ENCODE measurements at regions not wholly inside any gene's neighbourhood (a gene's known extent, or its start where the extent isn't known, plus 50 kb on each side); places are given as distances from the start of the nearest gene placed in this dataset.
"Not testable (repeated sequence)": the region's sequence is repeated elsewhere in the genome, so short reads cannot be mapped to it uniquely, and the experiment has no call there.

GRCh38 chr12:67099858-67100257, 169.3 kb upstream of the CAND1 start:
- in situ Hi-C loops (cut with MboI; ENCODE audit: low pct_unique_long_range_greater_than_20kb, low sequenced_read_pairs, unreplicated experiment) = no loop called here
- TF ChIP-seq CTCF (IDR thresholded peaks at IDR 0.05; ENCODE audit: extremely low read depth, insufficient read depth, missing control alignments) = no peak
- no peak for DNase-seq (ENCODE audit: low spot score)

DNA sequence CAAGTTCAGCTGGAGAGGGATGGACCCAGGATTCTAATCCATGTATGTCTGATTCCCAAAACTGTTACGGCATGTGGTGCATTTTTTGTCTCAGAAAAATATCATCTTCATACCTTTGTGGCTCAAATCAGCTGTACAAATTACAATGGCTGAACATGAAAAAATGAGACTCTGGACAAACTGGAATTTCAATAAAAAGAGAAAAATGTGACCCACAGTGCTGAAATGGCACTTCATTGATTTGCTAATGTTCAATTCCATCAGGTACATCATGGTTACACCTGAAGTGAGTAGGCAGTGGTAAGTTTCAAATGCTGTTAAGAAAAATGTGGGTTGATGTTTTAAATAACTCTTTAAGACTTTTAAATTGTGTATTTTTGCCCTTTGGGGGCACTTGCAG, 165.6 kb upstream of the CAND1 start:
- in situ Hi-C loops (cut with MboI; ENCODE audit: low pct_unique_long_range_greater_than_20kb, low sequenced_read_pairs, unreplicated experiment) = no loop called here
- TF ChIP-seq CTCF (IDR thresholded peaks at IDR 0.05; ENCODE audit: extremely low read depth, insufficient read depth, missing control alignments) = no peak

DNA sequence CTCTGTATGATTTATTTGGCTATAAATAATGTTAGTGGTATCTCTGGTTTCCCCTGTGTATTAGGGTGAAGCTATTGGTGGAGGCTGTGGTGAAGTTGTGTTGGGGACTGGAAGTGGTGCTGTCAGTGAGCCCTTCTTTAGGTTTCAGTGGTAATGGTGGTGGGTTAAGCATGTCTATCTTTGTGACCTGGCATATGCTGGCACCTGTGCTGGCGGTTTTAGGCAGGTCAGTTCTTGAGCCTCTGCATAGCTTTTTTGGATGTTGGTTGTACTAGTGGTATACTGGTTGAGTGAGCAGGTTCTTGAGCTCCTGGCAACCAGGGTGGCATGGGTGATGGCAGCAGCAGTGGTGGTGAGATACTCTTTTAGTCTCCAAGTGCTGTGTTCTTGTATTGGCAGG, 161.9 kb upstream of the CAND1 start:
- no peak for TF ChIP-seq CTCF (IDR thresholded peaks at IDR 0.05; ENCODE audit: extremely low read depth, insufficient read depth, missing control alignments)
- DNase-seq (ENCODE audit: low spot score) = no peak
- in situ Hi-C loops (cut with MboI; ENCODE audit: low pct_unique_long_range_greater_than_20kb, low sequenced_read_pairs, unreplicated experiment) = no loop called here

More for the DNA sequence above, 165.6 kb upstream of the CAND1 start:
- DNase-seq (ENCODE audit: low spot score) = no peak

GRCh38 chr12:67107751-67108269, 161.3 kb upstream of the CAND1 start:
- in situ Hi-C loops (cut with MboI; ENCODE audit: low pct_unique_long_range_greater_than_20kb, low sequenced_read_pairs, unreplicated experiment) = no loop called here
- TF ChIP-seq CTCF (IDR thresholded peaks at IDR 0.05; ENCODE audit: extremely low read depth, insufficient read depth, missing control alignments) = no peak
- no peak for DNase-seq (ENCODE audit: low spot score)

DNA sequence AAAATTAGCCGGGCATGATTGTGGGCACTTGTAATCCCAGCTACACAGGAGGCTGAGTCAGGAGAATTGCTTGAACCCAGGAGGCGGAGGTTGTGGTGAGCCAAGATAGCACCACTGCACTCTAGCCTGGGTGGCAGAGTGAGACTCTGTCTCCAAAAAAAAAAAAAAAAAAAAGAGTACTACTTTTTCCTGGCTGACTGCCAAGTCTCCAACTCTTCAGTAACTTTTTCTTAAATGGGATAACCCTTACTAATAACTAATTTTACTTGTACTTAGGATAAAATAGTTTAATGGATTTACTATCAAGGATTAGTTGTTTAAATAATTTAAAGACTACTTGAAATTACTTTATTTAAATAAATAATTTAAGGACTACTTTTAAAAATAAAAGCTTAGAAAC, 158.8 kb upstream of the CAND1 start:
- DNase-seq (ENCODE audit: low spot score); in situ Hi-C loops (cut with MboI; ENCODE audit: low pct_unique_long_range_greater_than_20kb, low sequenced_read_pairs, unreplicated experiment): not testable (repeated sequence)

DNA sequence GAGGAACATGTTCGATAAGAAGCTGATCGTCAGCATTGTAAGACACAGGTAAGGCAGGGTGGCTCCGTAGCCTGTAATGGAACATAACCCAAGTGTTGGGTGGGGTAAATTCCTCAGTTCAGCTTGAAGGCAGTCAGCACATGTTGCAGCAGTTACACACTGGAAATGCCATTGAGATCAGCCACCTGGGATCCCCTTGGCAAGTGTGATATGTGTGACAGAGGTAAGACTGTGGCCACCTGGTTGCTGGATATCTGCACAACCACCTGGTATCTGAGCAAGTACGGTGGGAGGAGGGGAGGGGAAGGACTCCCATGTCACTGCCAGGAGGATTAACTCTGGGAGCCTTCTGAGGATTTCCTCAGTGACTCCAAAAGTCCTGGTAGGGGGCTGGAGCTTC, 158.0 kb upstream of the CAND1 start:
- DNase-seq (ENCODE audit: low spot score) = no peak
- in situ Hi-C loops (cut with MboI; ENCODE audit: low pct_unique_long_range_greater_than_20kb, low sequenced_read_pairs, unreplicated experiment) = no loop called here
- no peak for TF ChIP-seq CTCF (IDR thresholded peaks at IDR 0.05; ENCODE audit: extremely low read depth, insufficient read depth, missing control alignments)

DNA sequence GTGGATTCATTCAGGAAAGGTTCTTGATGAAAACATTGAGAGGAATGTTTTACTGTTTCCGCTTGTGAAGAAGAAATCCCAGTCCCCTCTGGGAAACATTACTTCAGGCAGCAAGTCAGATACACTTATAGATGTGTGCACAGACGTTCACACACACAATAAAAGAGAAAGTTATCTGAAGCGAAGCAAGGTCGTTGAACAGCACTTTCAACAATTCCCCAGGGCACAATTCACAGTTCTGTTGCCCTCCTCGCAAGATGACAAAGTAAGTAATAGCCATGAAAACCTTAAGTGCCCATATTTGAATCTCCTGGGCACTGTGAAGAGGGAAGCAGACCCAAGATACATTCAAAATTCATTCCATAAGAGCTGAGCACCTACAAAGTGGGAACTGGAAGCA, 156.6 kb upstream of the CAND1 start:
- in situ Hi-C loops (cut with MboI; ENCODE audit: low pct_unique_long_range_greater_than_20kb, low sequenced_read_pairs, unreplicated experiment) = no loop called here
- no peak for TF ChIP-seq CTCF (IDR thresholded peaks at IDR 0.05; ENCODE audit: extremely low read depth, insufficient read depth, missing control alignments)
- no peak for DNase-seq (ENCODE audit: low spot score)
